HepG2 (cell line): ENCODE measurements at regions not wholly inside any gene's neighbourhood (a gene's known extent, or its start where the extent isn't known, plus 50 kb on each side); places are given as distances from the start of the nearest gene placed in this dataset.

Experiments
- ATAC-seq: fragments of 200-7000 bp; cut with Tn5 transposase; 3 replicates; pipeline ENCODE4 v1.9.1; 2020; ENCODE audit warnings: mild to moderate bottlenecking, moderate library complexity
- BruUV-seq: library from RNA; stranded (reverse); fragments of 400-500 nt; replicated peaks from 2 replicates; lab custom pipeline; 2021; lab: Mats Ljungman, UMichigan
- CTCF ChIA-PET: fragments of 300-600 bp; formaldehyde crosslinking; extraction: SDS; loops from one replicate; lab custom pipeline; 2021; ENCODE audit warnings: low total read pairs, inconsistent platforms, low intra/inter-chr PET ratio; lab: Yijun Ruan, JAX
- POLR2A ChIA-PET: fragments of 350-600 bp; sonication (Branson Sonifier 250); formaldehyde crosslinking; loops from one replicate; lab custom pipeline; 2020; ENCODE audit warnings: antibody characterized with exemption, inconsistent platforms; lab: Yijun Ruan, JAX
- DNase-seq: peaks from one replicate; pipeline ENCODE4 v3.0.0-alpha.2; 2015; ENCODE audit warnings: low spot score
- FAIRE-seq: peaks from 3 replicates; lab custom pipeline; 2011; peaks lifted over from hg19 to GRCh38; lab: Jason Lieb, UNC
- H2AFZ ChIP-seq: one replicate; pipeline ENCODE4 v1.6.1; 2011; ENCODE audit warnings: low read length, inconsistent platforms
- H3K27ac ChIP-seq: fragments of 300-600 bp; 3 replicates; pipeline ENCODE4 v1.8.0; 2011; ENCODE audit warnings: mixed run types, mild to moderate bottlenecking, mixed read lengths, low read length, inconsistent platforms; ENCODE audit not compliant: insufficient read depth; ENCODE audit errors: extremely low read length
- H3K27me3 ChIP-seq, 2 experiments: fragments of 200-600 bp in 1 of 2; 2 replicates in 1 of 2; 3 replicates in 1 of 2; pipeline versions ENCODE4 v1.6.0 to v1.8.0; 2011; ENCODE audit warnings: low read length in 2 of 2, mild to moderate bottlenecking in 2 of 2, moderate library complexity in 2 of 2, inconsistent platforms in 1 of 2; ENCODE audit not compliant: insufficient read depth in 2 of 2, control insufficient read depth in 1 of 2
- H3K36me3 ChIP-seq, 2 experiments: fragments of 200-600 bp in 1 of 2; replicated peaks in 1 of 2; 2 replicates in 1 of 2; 3 replicates in 1 of 2; pipeline versions ENCODE4 v1.5.1 to v1.8.0; 2011; ENCODE audit warnings: low read length in 2 of 2, inconsistent platforms in 1 of 2; ENCODE audit not compliant: insufficient read depth in 2 of 2, control insufficient read depth in 1 of 2
- H3K4me1 ChIP-seq: 2 replicates; pipeline ENCODE4 v1.5.1; 2012; ENCODE audit warnings: low read length, inconsistent platforms; ENCODE audit not compliant: insufficient read depth
- H3K4me2 ChIP-seq: 2 replicates; pipeline ENCODE4 v1.6.0; 2011; ENCODE audit warnings: low read depth, low read length, inconsistent platforms
- H3K4me3 ChIP-seq, 3 experiments: fragments of 200-600 bp in 1 of 3; sonication (generic), shearing (Covaris generic) in 1 of 3; replicated peaks in 1 of 3; 2 replicates each; pipeline ENCODE4 v1.5.1; 2011 to 2016; ENCODE audit warnings: low read length in 3 of 3, inconsistent platforms in 2 of 3, low read depth in 2 of 3, mild to moderate bottlenecking in 2 of 3, control low read depth in 1 of 3, mixed read lengths in 1 of 3; ENCODE audit not compliant: insufficient read depth in 1 of 3
- H3K79me2 ChIP-seq: one replicate; pipeline ENCODE4 v1.6.1; 2011; ENCODE audit warnings: low read length, inconsistent platforms; ENCODE audit not compliant: insufficient read depth
- H3K9ac ChIP-seq: 2 replicates; pipeline ENCODE4 v1.6.0; 2011; ENCODE audit warnings: mild to moderate bottlenecking, low read depth, low read length, inconsistent platforms; ENCODE audit not compliant: insufficient read depth
- H3K9me3 ChIP-seq: 2 replicates; pipeline ENCODE4 v1.5.1; 2012; ENCODE audit warnings: mild to moderate bottlenecking, low read length
- H4K20me1 ChIP-seq: 2 replicates; pipeline ENCODE4 v1.6.0; 2011; ENCODE audit warnings: inconsistent platforms, mild to moderate bottlenecking, low read length, moderate library complexity; ENCODE audit not compliant: insufficient read depth
- AGO1 ChIP-seq: fragments of 200-400 bp; formaldehyde crosslinking; IDR thresholded peaks from 2 replicates; pipeline ENCODE4 v1.6.1; 2017; ENCODE audit warnings: mild to moderate bottlenecking, low read depth, low read length, moderate library complexity; ENCODE audit not compliant: poor library complexity, severe bottlenecking
- EHMT2 ChIP-seq: fragments of 200-600 bp; sonication (generic); IDR thresholded peaks from 2 replicates; pipeline ENCODE4 v1.7.0; 2017; ENCODE audit warnings: antibody characterized with exemption, low read depth, low read length, borderline replicate concordance
- ETV5 ChIP-seq: IDR thresholded peaks from 2 replicates; pipeline ENCODE4 v1.6.1; 2018; ENCODE audit warnings: missing biosample characterization, missing genetic modification reagents, inconsistent platforms, borderline replicate concordance
- KLF16 ChIP-seq, 2 experiments: sonication (generic) in 1 of 2; formaldehyde crosslinking in 1 of 2; IDR thresholded peaks; 2 replicates each; pipeline versions ENCODE4 v1.6.1 to v1.8.0; 2016 to 2023; ENCODE audit warnings: missing genetic modification reagents in 2 of 2, missing compliant biosample characterization in 1 of 2
- MTF2 ChIP-seq: sonication (generic); formaldehyde crosslinking; IDR thresholded peaks from 2 replicates; pipeline ENCODE4 v1.5.0; 2020; ENCODE audit warnings: missing genetic modification reagents, borderline replicate concordance
- PCBP1 ChIP-seq: fragments of 200-400 bp; formaldehyde crosslinking; IDR thresholded peaks from 2 replicates; pipeline ENCODE4 v1.6.1; 2017; ENCODE audit warnings: mild to moderate bottlenecking, low read depth, low read length, borderline replicate concordance
- RFXANK ChIP-seq: IDR thresholded peaks from 2 replicates; pipeline ENCODE4 v1.6.1; 2016
- YY1 ChIP-seq: IDR thresholded peaks from 2 replicates; pipeline ENCODE4 v1.6.1; 2011; ENCODE audit warnings: low read length, low read depth, moderate library complexity, mild to moderate bottlenecking; ENCODE audit not compliant: insufficient read depth, insufficient replicate concordance
- ZBTB39 ChIP-seq: sonication (generic); formaldehyde crosslinking; IDR thresholded peaks from 2 replicates; pipeline ENCODE4 v1.5.0; 2020; ENCODE audit warnings: missing genetic modification reagents
- ZNF776 ChIP-seq: sonication (generic); formaldehyde crosslinking; IDR thresholded peaks from 2 replicates; pipeline ENCODE4 v1.4.0; 2020; ENCODE audit warnings: mild to moderate bottlenecking, missing genetic modification reagents
- WGBS: methylation state at CpG from one replicate; pipeline ENCODE4 v1.1.6; 2017; ENCODE audit warnings: low lambda C conversion rate; 5-methylcytosine and 5-hydroxymethylcytosine counted together
- in situ Hi-C: cut with HindIII; loops from 2 replicates; pipeline ENCODE4 v1.10.0; 2017; ENCODE audit warnings: low pct_unique_long_range_greater_than_20kb; ENCODE audit not compliant: extremely low pct_ligation_motif_present
- intact Hi-C: fragments of 100-400 bp; cut with micrococcal nuclease; formaldehyde crosslinking; loops from one replicate; pipeline ENCODE4 v1.10.0; 2022; ENCODE audit not compliant: unreplicated experiment
- TF ChIP-seq, protein P1 (sequence below): sonication (generic); formaldehyde crosslinking; IDR thresholded peaks from 2 replicates; pipeline ENCODE4 v1.4.0; 2020; ENCODE audit warnings: missing genetic modification reagents, borderline replicate concordance

- POLR2A ChIA-PET = no interaction called here
- no peaks in the 10 kb centered on the region for H3K4me1 ChIP-seq
- peaks cover 0 to 4% of the 10 kb centered on the region in 2 experiments; a peak in 1 of 5 replicates for H3K27me3 ChIP-seq
- no peak overlapping the region for H3K4me2 ChIP-seq
- H4K20me1 ChIP-seq = no peaks in the 10 kb centered on the region
- CTCF ChIA-PET = no interaction called here
- intact Hi-C loops = no loop called here
- WGBS = 28% methylated on average over 5 of the region's 5 CpGs
- no peaks in the 10 kb centered on the region for H3K9me3 ChIP-seq
- no peak for FAIRE-seq
- no peak for DNase-seq
- in situ Hi-C loops = no loop called here
- no peak overlapping the region for H3K4me3 ChIP-seq
- no peaks in the 10 kb centered on the region for H3K79me2 ChIP-seq
- no TSS peak for BruUV-seq
- no peak overlapping the region for H3K9ac ChIP-seq
- H3K36me3 ChIP-seq = no peaks in the 10 kb centered on the region
- ATAC-seq = no peak
- TF ChIP-seq ETV5 (no peak), RFXANK (CRISPR knock-in tag) (no peak), PCBP1 (no peak), KLF16 (CRISPR knock-in tag; IDR thresholded peaks at IDR 0.05) (no peak), AGO1 (no peak), EHMT2 (no peak), YY1 (no peak), ZBTB39 (no peak), ZNF776 (CRISPR knock-in tag) (no peak), MTF2 (CRISPR knock-in tag) (no peak)
- TF ChIP-seq, protein P1, sequence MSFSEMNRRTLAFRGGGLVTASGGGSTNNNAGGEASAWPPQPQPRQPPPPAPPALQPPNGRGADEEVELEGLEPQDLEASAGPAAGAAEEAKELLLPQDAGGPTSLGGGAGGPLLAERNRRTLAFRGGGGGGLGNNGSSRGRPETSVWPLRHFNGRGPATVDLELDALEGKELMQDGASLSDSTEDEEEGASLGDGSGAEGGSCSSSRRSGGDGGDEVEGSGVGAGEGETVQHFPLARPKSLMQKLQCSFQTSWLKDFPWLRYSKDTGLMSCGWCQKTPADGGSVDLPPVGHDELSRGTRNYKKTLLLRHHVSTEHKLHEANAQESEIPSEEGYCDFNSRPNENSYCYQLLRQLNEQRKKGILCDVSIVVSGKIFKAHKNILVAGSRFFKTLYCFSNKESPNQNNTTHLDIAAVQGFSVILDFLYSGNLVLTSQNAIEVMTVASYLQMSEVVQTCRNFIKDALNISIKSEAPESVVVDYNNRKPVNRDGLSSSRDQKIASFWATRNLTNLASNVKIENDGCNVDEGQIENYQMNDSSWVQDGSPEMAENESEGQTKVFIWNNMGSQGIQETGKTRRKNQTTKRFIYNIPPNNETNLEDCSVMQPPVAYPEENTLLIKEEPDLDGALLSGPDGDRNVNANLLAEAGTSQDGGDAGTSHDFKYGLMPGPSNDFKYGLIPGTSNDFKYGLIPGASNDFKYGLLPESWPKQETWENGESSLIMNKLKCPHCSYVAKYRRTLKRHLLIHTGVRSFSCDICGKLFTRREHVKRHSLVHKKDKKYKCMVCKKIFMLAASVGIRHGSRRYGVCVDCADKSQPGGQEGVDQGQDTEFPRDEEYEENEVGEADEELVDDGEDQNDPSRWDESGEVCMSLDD (CRISPR knock-in tag) = no peak
- no peak overlapping the region for H2AFZ ChIP-seq
- no peak overlapping the region for H3K27ac ChIP-seq
Measured at GRCh38 chr4:17077105-17077504, 178.7 kb upstream of the LDB2 start.
